ENCODE measurements at regions not wholly inside any gene's neighbourhood (a gene's known extent, or its start where the extent isn't known, plus 50 kb on each side); places are given as distances from the start of the nearest gene placed in this dataset.

DNA sequence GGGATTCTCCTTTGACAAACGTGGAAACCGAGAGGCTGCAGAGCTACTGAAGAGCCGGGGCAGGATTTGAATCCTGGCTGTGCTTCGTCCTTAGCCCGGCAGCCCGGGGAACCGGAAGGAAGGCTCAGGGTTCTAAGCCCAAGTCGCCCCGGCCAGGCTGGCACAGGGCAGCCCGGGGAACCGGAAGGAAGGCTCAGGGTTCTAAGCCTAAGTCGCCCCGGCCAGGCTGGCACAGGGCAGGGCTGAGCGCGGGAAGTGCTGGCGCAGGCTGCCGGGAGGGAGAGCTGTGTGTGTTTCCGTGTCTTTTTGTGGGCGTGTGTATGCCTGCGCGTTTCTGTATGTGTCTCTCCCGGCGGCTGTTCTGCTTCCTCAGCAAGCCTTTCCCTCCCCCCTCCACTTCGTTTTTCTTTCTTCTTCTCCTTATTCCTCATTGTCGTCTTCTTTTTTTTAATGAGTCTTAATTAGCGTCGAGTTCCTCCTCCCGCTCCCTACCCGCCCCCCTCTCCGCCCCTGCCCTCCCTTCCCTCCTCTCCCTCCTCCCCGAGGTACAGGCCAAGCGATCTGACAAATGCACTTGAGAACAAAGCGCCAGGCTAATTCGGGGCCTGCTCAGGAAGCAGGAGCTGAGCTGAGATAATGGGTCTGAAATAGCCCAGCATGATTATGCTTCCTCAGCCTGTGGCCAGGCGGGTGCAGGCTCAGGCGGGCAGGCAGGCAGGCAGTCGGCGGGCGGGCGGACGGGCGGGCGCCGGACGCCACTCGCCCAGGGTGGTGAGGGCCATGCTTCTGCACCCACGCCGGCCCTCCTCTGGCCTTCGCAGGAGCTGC lies 65.9 kb downstream of the EFNB1 start:
- no peak for FAIRE-seq
- Histone ChIP-seq H4K20me1 (ENCODE audit: control insufficient read depth, insufficient read depth) (no peaks in the 10 kb centered on the region), H3K4me1 (ENCODE audit: control insufficient read depth, insufficient read depth, low read length) (no peaks in the 10 kb centered on the region), H3K27ac (ENCODE audit: control insufficient read depth, insufficient read depth) (no peak overlapping the region), H3K27me3 (replicated peaks in 1 of 2; ENCODE audit: control insufficient read depth in 2 of 2, insufficient read depth in 2 of 2, low read length in 1 of 2) (no peaks in the 10 kb centered on the region), H3K36me3 (ENCODE audit: control insufficient read depth in 2 of 2, insufficient read depth in 2 of 2, low read length in 1 of 2) (no peaks in the 10 kb centered on the region), H3K4me3 (no peak overlapping the region), H3K9ac (ENCODE audit: control insufficient read depth, insufficient read depth, low read length) (no peak overlapping the region), H3K4me2 (ENCODE audit: control insufficient read depth, insufficient read depth) (no peak overlapping the region), H3K9me3 (replicated peaks; ENCODE audit: control insufficient read depth, insufficient read depth, low read length) (no peaks in the 10 kb centered on the region), H2AFZ (ENCODE audit: control insufficient read depth, low read depth, low read length) (no peak overlapping the region), H3K79me2 (ENCODE audit: control insufficient read depth, insufficient read depth, low read length) (no peaks in the 10 kb centered on the region)
- DNase-seq (ENCODE audit: low read depth, low spot score): no peak
- 40% methylated on average over 29 of the region's 49 CpGs for WGBS (ENCODE audit: insufficient coverage, insufficient replicate concordance, low lambda C conversion rate, missing lambda C conversion rate)
- TF ChIP-seq PAX8 (IDR thresholded peaks at IDR 0.05) (no peak), KAT2A (conservative IDR thresholded peaks at IDR 0.05; ENCODE audit: control insufficient read depth, low read depth, low read length) (no peak), SIX5 (IDR thresholded peaks at IDR 0.05; ENCODE audit: low read depth, low read length, severe bottlenecking) (no peak), CBX5 (IDR thresholded peaks at IDR 0.05; ENCODE audit: low read depth) (no peak), CREM (IDR thresholded peaks at IDR 0.05; ENCODE audit: low read depth) (no peak), WRNIP1 (IDR thresholded peaks at IDR 0.05; ENCODE audit: borderline replicate concordance, low read depth, low read length) (no peak), GABPA (IDR thresholded peaks at IDR 0.05; ENCODE audit: low read depth) (no peak), NR2C1 (IDR thresholded peaks at IDR 0.05) (no peak), BRCA1 (IDR thresholded peaks at IDR 0.05; ENCODE audit: low read depth, low read length) (no peak), CEBPB (IDR thresholded peaks at IDR 0.05; ENCODE audit: borderline replicate concordance in 1 of 2, low read depth in 2 of 2, low read length in 2 of 2) (no peak), YBX1 (IDR thresholded peaks at IDR 0.05) (no peak)
- TF ChIP-seq, protein P1, sequence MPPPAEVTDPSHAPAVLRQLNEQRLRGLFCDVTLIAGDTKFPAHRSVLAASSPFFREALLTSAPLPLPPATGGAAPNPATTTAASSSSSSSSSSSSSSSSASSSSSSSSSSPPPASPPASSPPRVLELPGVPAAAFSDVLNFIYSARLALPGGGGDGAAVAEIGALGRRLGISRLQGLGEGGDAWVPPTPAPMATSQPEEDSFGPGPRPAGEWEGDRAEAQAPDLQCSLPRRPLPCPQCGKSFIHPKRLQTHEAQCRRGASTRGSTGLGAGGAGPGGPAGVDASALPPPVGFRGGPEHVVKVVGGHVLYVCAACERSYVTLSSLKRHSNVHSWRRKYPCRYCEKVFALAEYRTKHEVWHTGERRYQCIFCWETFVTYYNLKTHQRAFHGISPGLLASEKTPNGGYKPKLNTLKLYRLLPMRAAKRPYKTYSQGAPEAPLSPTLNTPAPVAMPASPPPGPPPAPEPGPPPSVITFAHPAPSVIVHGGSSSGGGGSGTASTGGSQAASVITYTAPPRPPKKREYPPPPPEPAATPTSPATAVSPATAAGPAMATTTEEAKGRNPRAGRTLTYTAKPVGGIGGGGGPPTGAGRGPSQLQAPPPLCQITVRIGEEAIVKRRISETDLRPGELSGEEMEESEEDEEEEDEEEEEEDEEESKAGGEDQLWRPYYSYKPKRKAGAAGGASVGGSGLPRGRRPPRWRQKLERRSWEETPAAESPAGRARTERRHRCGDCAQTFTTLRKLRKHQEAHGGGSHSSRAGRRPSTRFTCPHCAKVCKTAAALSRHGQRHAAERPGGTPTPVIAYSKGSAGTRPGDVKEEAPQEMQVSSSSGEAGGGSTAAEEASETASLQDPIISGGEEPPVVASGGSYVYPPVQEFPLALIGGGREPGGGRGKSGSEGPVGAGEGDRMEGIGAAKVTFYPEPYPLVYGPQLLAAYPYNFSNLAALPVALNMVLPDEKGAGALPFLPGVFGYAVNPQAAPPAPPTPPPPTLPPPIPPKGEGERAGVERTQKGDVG (CRISPR knock-in tag; IDR thresholded peaks at IDR 0.05): no peak
- TF ChIP-seq, protein P2, sequence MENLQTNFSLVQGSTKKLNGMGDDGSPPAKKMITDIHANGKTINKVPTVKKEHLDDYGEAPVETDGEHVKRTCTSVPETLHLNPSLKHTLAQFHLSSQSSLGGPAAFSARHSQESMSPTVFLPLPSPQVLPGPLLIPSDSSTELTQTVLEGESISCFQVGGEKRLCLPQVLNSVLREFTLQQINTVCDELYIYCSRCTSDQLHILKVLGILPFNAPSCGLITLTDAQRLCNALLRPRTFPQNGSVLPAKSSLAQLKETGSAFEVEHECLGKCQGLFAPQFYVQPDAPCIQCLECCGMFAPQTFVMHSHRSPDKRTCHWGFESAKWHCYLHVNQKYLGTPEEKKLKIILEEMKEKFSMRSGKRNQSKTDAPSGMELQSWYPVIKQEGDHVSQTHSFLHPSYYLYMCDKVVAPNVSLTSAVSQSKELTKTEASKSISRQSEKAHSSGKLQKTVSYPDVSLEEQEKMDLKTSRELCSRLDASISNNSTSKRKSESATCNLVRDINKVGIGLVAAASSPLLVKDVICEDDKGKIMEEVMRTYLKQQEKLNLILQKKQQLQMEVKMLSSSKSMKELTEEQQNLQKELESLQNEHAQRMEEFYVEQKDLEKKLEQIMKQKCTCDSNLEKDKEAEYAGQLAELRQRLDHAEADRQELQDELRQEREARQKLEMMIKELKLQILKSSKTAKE (IDR thresholded peaks at IDR 0.05; ENCODE audit: low read depth, poor library complexity, severe bottlenecking): no peak
- ATAC-seq: no peak; the same call in 2 of the 3 replicates
- POLR2A ChIA-PET: no interaction called here
- no TSS peak for BruUV-seq (replicated peaks)
- intact Hi-C loops (cut with micrococcal nuclease; ENCODE audit: unreplicated experiment): no loop called here
- RAD21 ChIA-PET (ENCODE audit: unreplicated experiment): no interaction called here
- CTCF ChIA-PET: no interaction called here
- in situ Hi-C loops (cut with MboI): no loop called here
- SMC1A ChIA-PET (ENCODE audit: uncharacterized antibody, unreplicated experiment): no interaction called here

Measured in GM12878 (cell line).